Suprapubic skin (tissue), 3 donors: ENCODE measurements at regions not wholly inside any gene's neighbourhood (a gene's known extent, or its start where the extent isn't known, plus 50 kb on each side); places are given as distances from the start of the nearest gene placed in this dataset.

Experiments used
- CTCF ChIP-seq, 2 donors: fragments of 200-600 bp in 1 of 2; fragments of 450-650 bp in 1 of 2; sonication (generic) in 1 of 2; IDR thresholded peaks; one replicate each; pipeline ENCODE4 v1.5.1; 2016 to 2019; ENCODE audit warnings: antibody characterized with exemption in 2 of 2, mild to moderate bottlenecking in 1 of 2, moderate library complexity in 1 of 2
- POLR2A ChIP-seq, 2 donors: fragments of 450-650 bp; IDR thresholded peaks; one replicate each; pipeline ENCODE4 v1.6.1; 2017; ENCODE audit warnings: antibody characterized with exemption in 2 of 2, mild to moderate bottlenecking in 2 of 2, moderate library complexity in 2 of 2

- TF ChIP-seq POLR2A (IDR thresholded peaks at IDR 0.05) (no peak), CTCF (IDR thresholded peaks at IDR 0.05) (no peak)
These were observed 364.2 kb downstream of the MAT2B start for GRCh38 chr5:163869581-163869980.
